DND-41 (cell line): ENCODE measurements at regions not wholly inside any gene's neighbourhood (a gene's known extent, or its start where the extent isn't known, plus 50 kb on each side); places are given as distances from the start of the nearest gene placed in this dataset.

Experiments
- ATAC-seq: fragments of 200-7000 bp; cut with Tn5 transposase; 3 replicates; pipeline ENCODE4 v1.9.1; 2021; ENCODE audit warnings: low read depth; ENCODE audit not compliant: insufficient read depth
- DNase-seq: peaks from one replicate; pipeline ENCODE4 v3.0.0-alpha.2; 2020
- H2AFZ ChIP-seq: 2 replicates; pipeline ENCODE4 v1.6.0; 2012; ENCODE audit warnings: low read depth, low read length
- H3K27ac ChIP-seq: 2 replicates; pipeline ENCODE4 v1.5.1; 2012; ENCODE audit warnings: low read length, inconsistent platforms
- H3K27me3 ChIP-seq: fragments of 200-600 bp; sonication (generic); 2 replicates; pipeline ENCODE4 v1.6.0; 2012; ENCODE audit warnings: low read length, mild to moderate bottlenecking, inconsistent platforms; ENCODE audit not compliant: insufficient read depth, poor library complexity
- H3K36me3 ChIP-seq: 2 replicates; pipeline ENCODE4 v1.5.1; 2012; ENCODE audit warnings: low read length, inconsistent platforms; ENCODE audit not compliant: insufficient read depth
- H3K4me1 ChIP-seq: 2 replicates; pipeline ENCODE4 v1.5.1; 2012; ENCODE audit warnings: mild to moderate bottlenecking, low read length; ENCODE audit not compliant: insufficient read depth
- H3K4me2 ChIP-seq: 2 replicates; pipeline ENCODE4 v1.6.0; 2012; ENCODE audit warnings: mild to moderate bottlenecking, moderate library complexity, low read length, inconsistent platforms; ENCODE audit not compliant: insufficient read depth
- H3K4me3 ChIP-seq, 2 experiments: fragments of 200-600 bp in 1 of 2; shearing (Covaris generic) in 1 of 2; 2 replicates each; pipeline ENCODE4 v1.5.1; 2012 to 2016; ENCODE audit warnings: inconsistent platforms in 2 of 2, low read length in 2 of 2, mild to moderate bottlenecking in 2 of 2, low read depth in 1 of 2, moderate library complexity in 1 of 2
- H3K79me2 ChIP-seq: 2 replicates; pipeline ENCODE4 v1.6.0; 2012; ENCODE audit warnings: low read length, inconsistent platforms; ENCODE audit not compliant: insufficient read depth
- H3K9ac ChIP-seq: 2 replicates; pipeline ENCODE4 v1.6.0; 2012; ENCODE audit warnings: low read depth, mild to moderate bottlenecking, inconsistent platforms, low read length, moderate library complexity
- H3K9me3 ChIP-seq: 2 replicates; pipeline ENCODE4 v1.5.1; 2012; ENCODE audit warnings: low read length, moderate library complexity, mild to moderate bottlenecking, inconsistent platforms; ENCODE audit not compliant: insufficient read depth, severe bottlenecking
- H4K20me1 ChIP-seq: 2 replicates; pipeline ENCODE4 v1.6.0; 2012; ENCODE audit warnings: low read length; ENCODE audit not compliant: insufficient read depth
- EZH2 ChIP-seq: IDR thresholded peaks from 3 replicates; pipeline ENCODE4 v1.6.1; 2012; ENCODE audit warnings: borderline replicate concordance, low read depth, mild to moderate bottlenecking, moderate library complexity, low read length, inconsistent platforms; ENCODE audit not compliant: severe bottlenecking
- TF ChIP-seq, protein P1 (sequence below): IDR thresholded peaks from 2 replicates; pipeline ENCODE4 v1.5.1; 2012; ENCODE audit warnings: borderline replicate concordance, low read length, moderate library complexity, mild to moderate bottlenecking; ENCODE audit not compliant: poor library complexity, severe bottlenecking; ENCODE audit errors: extremely low read depth

- no peak for DNase-seq
- ATAC-seq: no peak
- Histone ChIP-seq H3K27me3 (no peaks in the 10 kb centered on the region), H3K4me2 (no peak overlapping the region), H3K4me3 (no peak overlapping the region), H3K36me3 (no peaks in the 10 kb centered on the region), H3K9ac (no peak overlapping the region), H3K79me2 (no peaks in the 10 kb centered on the region), H3K27ac (no peak overlapping the region), H3K9me3 (no peaks in the 10 kb centered on the region), H4K20me1 (no peaks in the 10 kb centered on the region), H2AFZ (no peak overlapping the region), H3K4me1 (no peaks in the 10 kb centered on the region)
- no peak for TF ChIP-seq EZH2
- TF ChIP-seq, protein P1, sequence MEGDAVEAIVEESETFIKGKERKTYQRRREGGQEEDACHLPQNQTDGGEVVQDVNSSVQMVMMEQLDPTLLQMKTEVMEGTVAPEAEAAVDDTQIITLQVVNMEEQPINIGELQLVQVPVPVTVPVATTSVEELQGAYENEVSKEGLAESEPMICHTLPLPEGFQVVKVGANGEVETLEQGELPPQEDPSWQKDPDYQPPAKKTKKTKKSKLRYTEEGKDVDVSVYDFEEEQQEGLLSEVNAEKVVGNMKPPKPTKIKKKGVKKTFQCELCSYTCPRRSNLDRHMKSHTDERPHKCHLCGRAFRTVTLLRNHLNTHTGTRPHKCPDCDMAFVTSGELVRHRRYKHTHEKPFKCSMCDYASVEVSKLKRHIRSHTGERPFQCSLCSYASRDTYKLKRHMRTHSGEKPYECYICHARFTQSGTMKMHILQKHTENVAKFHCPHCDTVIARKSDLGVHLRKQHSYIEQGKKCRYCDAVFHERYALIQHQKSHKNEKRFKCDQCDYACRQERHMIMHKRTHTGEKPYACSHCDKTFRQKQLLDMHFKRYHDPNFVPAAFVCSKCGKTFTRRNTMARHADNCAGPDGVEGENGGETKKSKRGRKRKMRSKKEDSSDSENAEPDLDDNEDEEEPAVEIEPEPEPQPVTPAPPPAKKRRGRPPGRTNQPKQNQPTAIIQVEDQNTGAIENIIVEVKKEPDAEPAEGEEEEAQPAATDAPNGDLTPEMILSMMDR: no peak
Observed at GRCh38 chr17:13405807-13406206, 195.9 kb downstream of the HS3ST3A1 start.

- H3K79me2 ChIP-seq: no peaks in the 10 kb centered on the region
- no peak for ATAC-seq
- no peak overlapping the region for H3K27ac ChIP-seq
- no peaks in the 10 kb centered on the region for H3K27me3 ChIP-seq
- no peaks in the 10 kb centered on the region for H3K9me3 ChIP-seq
- no peak overlapping the region for H3K4me2 ChIP-seq
- no peak overlapping the region for H3K9ac ChIP-seq
- H3K4me1 ChIP-seq: no peaks in the 10 kb centered on the region
- no peak for TF ChIP-seq EZH2
- TF ChIP-seq, protein P1: no peak
- no peak overlapping the region for H3K4me3 ChIP-seq
- DNase-seq: no peak
- no peaks in the 10 kb centered on the region for H3K36me3 ChIP-seq
- no peaks in the 10 kb centered on the region for H4K20me1 ChIP-seq
- H2AFZ ChIP-seq: no peak overlapping the region
Observed at GRCh38 chr17:13405080-13405479, 196.6 kb downstream of the HS3ST3A1 start.

GRCh38 chr17:13403982-13404946 is 197.5 kb downstream of the HS3ST3A1 start:
- TF ChIP-seq EZH2: no peak
- TF ChIP-seq, protein P1: no peak
- Histone ChIP-seq H3K4me1 (no peaks in the 10 kb centered on the region), H4K20me1 (no peaks in the 10 kb centered on the region), H3K36me3 (no peaks in the 10 kb centered on the region), H3K27ac (no peak overlapping the region), H3K27me3 (no peaks in the 10 kb centered on the region), H3K9me3 (no peaks in the 10 kb centered on the region), H2AFZ (no peak overlapping the region), H3K4me3 (no peak overlapping the region), H3K9ac (no peak overlapping the region), H3K4me2 (no peak overlapping the region), H3K79me2 (no peaks in the 10 kb centered on the region)
- ATAC-seq: no peak
- DNase-seq: no peak
